ENCODE measurements at regions not wholly inside any gene's neighbourhood (a gene's known extent, or its start where the extent isn't known, plus 50 kb on each side); places are given as distances from the start of the nearest gene placed in this dataset.

DNA sequence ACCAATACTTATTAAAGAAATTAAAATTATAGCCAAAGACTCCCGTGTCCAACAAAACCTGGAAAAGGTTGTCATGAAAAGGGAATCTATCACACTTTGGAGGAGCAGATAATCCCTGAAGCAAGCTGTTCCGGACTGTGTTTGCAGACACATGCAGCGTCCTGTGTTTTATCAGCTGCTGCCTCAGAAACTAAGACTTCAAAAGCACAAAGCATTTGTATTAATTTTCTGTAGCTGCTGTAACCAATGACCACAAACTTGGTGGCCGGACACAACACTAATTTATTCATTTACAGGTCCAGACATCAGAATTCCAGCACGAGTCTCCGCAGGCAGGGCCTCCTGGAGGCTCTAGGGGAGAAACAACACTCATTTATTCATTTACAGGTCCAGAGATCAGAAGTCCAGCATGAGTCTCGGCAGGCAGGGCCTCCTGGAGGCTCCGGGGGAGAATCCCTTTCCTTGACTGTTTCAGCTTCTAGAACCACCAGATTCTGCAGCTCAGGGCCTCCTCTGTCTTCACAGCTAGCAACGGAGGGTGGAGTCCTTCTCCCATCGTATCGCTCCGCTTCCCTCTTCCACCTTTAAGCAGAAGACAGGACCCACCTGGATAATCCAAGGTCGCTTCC is 465.3 kb downstream of the BRD1 start:
- no peak for ATAC-seq
- no peak for TF ChIP-seq OSR1 (CRISPR knock-in tag; IDR thresholded peaks at IDR 0.05)
- TF ChIP-seq ZNF565 (CRISPR knock-in tag; conservative IDR thresholded peaks at IDR 0.05; ENCODE audit: low read depth) = no peak
- TF ChIP-seq ISL1 (CRISPR knock-in tag; IDR thresholded peaks at IDR 0.05) = no peak
- TF ChIP-seq, protein P1, sequence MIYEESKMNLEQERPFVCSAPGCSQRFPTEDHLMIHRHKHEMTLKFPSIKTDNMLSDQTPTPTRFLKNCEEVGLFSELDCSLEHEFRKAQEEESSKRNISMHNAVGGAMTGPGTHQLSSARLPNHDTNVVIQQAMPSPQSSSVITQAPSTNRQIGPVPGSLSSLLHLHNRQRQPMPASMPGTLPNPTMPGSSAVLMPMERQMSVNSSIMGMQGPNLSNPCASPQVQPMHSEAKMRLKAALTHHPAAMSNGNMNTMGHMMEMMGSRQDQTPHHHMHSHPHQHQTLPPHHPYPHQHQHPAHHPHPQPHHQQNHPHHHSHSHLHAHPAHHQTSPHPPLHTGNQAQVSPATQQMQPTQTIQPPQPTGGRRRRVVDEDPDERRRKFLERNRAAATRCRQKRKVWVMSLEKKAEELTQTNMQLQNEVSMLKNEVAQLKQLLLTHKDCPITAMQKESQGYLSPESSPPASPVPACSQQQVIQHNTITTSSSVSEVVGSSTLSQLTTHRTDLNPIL (CRISPR knock-in tag; IDR thresholded peaks at IDR 0.05; ENCODE audit: low read depth) = no peak
- no peak for TF ChIP-seq GLIS3 (CRISPR knock-in tag; IDR thresholded peaks at IDR 0.05)
- TF ChIP-seq, protein P2, sequence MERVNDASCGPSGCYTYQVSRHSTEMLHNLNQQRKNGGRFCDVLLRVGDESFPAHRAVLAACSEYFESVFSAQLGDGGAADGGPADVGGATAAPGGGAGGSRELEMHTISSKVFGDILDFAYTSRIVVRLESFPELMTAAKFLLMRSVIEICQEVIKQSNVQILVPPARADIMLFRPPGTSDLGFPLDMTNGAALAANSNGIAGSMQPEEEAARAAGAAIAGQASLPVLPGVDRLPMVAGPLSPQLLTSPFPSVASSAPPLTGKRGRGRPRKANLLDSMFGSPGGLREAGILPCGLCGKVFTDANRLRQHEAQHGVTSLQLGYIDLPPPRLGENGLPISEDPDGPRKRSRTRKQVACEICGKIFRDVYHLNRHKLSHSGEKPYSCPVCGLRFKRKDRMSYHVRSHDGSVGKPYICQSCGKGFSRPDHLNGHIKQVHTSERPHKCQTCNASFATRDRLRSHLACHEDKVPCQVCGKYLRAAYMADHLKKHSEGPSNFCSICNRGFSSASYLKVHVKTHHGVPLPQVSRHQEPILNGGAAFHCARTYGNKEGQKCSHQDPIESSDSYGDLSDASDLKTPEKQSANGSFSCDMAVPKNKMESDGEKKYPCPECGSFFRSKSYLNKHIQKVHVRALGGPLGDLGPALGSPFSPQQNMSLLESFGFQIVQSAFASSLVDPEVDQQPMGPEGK (CRISPR knock-in tag; IDR thresholded peaks at IDR 0.05; ENCODE audit: borderline replicate concordance) = no peak
- TF ChIP-seq ZC3H10 (CRISPR knock-in tag; IDR thresholded peaks at IDR 0.05) = no peak
- TF ChIP-seq TOX (CRISPR knock-in tag; IDR thresholded peaks at IDR 0.05; ENCODE audit: borderline replicate concordance) = no peak
- no peak for TF ChIP-seq ESRRG (CRISPR knock-in tag; IDR thresholded peaks at IDR 0.05)
- TF ChIP-seq ZFP3 (CRISPR knock-in tag; IDR thresholded peaks at IDR 0.05) = no peak
- no peak for TF ChIP-seq ARNTL (CRISPR knock-in tag; IDR thresholded peaks at IDR 0.05; ENCODE audit: borderline replicate concordance, low read depth)

DNA sequence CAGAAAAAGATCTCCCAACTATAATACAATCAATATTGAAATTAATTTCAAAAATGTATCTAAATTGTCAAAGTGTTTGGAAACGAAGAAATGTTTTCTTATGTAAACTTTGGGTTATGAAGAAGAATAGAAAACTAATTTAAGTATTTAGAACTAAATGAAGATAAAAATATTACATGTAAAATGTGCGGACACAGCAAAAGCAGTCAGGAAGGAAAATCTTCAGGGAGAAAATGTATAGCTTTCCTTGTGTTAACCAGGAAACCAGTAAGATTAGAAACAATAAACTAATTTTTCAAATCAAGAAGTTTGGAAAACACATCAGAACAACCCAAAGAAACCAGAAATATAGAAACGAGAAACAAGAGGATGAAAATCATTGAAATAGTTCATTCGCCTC is 466.5 kb downstream of the BRD1 start:
- no peak for ATAC-seq
- TF ChIP-seq ZC3H10 (CRISPR knock-in tag; IDR thresholded peaks at IDR 0.05) (no peak), ESRRG (CRISPR knock-in tag; IDR thresholded peaks at IDR 0.05) (no peak), TCF4 (CRISPR knock-in tag; IDR thresholded peaks at IDR 0.05; ENCODE audit: borderline replicate concordance) (no peak), ZNF8 (CRISPR knock-in tag; IDR thresholded peaks at IDR 0.05) (no peak), ZFP30 (CRISPR knock-in tag; IDR thresholded peaks at IDR 0.05) (no peak), ISL1 (CRISPR knock-in tag; IDR thresholded peaks at IDR 0.05) (no peak)
- TF ChIP-seq, protein P2 (CRISPR knock-in tag; IDR thresholded peaks at IDR 0.05; ENCODE audit: borderline replicate concordance) = no peak
- TF ChIP-seq, protein P1 (CRISPR knock-in tag; IDR thresholded peaks at IDR 0.05; ENCODE audit: low read depth) = no peak

DNA sequence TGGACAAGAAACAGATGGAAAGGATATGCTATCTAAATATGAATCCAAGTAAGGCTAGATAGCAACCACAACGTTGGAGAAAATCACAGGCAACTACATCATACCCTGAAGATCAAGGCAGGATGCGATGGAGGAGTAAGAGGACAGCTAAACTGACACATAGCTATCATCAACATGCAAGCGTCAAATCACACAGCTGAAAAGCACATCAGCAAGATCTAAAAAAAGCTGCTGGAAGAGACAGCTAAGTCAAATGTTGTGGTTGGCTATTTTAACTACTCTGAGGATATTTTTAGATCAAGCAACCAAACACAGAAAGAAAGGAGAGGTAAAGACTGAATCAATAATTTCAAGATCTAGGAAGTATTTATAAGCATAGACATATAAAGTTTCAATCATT is 466.9 kb downstream of the BRD1 start:
- ATAC-seq = no peak
- TF ChIP-seq ZFP30 (CRISPR knock-in tag; IDR thresholded peaks at IDR 0.05) = no peak
- no peak for TF ChIP-seq GLIS3 (CRISPR knock-in tag; IDR thresholded peaks at IDR 0.05)
- TF ChIP-seq ESRRG (CRISPR knock-in tag; IDR thresholded peaks at IDR 0.05) = no peak
- no peak for TF ChIP-seq BACH2 (CRISPR knock-in tag; IDR thresholded peaks at IDR 0.05; ENCODE audit: borderline replicate concordance)
- TF ChIP-seq PPARA (CRISPR knock-in tag; IDR thresholded peaks at IDR 0.05; ENCODE audit: borderline replicate concordance) = no peak
- no peak for TF ChIP-seq RARB (CRISPR knock-in tag; IDR thresholded peaks at IDR 0.05)
- no peak for TF ChIP-seq ZFP3 (CRISPR knock-in tag; IDR thresholded peaks at IDR 0.05)
- no peak for TF ChIP-seq CSDC2 (CRISPR knock-in tag; IDR thresholded peaks at IDR 0.05)
- TF ChIP-seq, protein P3, sequence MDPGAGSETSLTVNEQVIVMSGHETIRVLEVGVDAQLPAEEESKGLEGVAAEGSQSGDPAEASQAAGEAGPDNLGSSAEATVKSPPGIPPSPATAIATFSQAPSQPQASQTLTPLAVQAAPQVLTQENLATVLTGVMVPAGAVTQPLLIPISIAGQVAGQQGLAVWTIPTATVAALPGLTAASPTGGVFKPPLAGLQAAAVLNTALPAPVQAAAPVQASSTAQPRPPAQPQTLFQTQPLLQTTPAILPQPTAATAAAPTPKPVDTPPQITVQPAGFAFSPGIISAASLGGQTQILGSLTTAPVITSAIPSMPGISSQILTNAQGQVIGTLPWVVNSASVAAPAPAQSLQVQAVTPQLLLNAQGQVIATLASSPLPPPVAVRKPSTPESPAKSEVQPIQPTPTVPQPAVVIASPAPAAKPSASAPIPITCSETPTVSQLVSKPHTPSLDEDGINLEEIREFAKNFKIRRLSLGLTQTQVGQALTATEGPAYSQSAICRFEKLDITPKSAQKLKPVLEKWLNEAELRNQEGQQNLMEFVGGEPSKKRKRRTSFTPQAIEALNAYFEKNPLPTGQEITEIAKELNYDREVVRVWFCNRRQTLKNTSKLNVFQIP (CRISPR knock-in tag; IDR thresholded peaks at IDR 0.05; ENCODE audit: borderline replicate concordance, low read depth) = no peak
- TF ChIP-seq, protein P4, sequence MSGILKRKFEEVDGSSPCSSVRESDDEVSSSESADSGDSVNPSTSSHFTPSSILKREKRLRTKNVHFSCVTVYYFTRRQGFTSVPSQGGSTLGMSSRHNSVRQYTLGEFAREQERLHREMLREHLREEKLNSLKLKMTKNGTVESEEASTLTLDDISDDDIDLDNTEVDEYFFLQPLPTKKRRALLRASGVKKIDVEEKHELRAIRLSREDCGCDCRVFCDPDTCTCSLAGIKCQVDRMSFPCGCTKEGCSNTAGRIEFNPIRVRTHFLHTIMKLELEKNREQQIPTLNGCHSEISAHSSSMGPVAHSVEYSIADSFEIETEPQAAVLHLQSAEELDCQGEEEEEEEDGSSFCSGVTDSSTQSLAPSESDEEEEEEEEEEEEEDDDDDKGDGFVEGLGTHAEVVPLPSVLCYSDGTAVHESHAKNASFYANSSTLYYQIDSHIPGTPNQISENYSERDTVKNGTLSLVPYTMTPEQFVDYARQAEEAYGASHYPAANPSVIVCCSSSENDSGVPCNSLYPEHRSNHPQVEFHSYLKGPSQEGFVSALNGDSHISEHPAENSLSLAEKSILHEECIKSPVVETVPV (CRISPR knock-in tag; IDR thresholded peaks at IDR 0.05) = no peak
- TF ChIP-seq, protein P5, sequence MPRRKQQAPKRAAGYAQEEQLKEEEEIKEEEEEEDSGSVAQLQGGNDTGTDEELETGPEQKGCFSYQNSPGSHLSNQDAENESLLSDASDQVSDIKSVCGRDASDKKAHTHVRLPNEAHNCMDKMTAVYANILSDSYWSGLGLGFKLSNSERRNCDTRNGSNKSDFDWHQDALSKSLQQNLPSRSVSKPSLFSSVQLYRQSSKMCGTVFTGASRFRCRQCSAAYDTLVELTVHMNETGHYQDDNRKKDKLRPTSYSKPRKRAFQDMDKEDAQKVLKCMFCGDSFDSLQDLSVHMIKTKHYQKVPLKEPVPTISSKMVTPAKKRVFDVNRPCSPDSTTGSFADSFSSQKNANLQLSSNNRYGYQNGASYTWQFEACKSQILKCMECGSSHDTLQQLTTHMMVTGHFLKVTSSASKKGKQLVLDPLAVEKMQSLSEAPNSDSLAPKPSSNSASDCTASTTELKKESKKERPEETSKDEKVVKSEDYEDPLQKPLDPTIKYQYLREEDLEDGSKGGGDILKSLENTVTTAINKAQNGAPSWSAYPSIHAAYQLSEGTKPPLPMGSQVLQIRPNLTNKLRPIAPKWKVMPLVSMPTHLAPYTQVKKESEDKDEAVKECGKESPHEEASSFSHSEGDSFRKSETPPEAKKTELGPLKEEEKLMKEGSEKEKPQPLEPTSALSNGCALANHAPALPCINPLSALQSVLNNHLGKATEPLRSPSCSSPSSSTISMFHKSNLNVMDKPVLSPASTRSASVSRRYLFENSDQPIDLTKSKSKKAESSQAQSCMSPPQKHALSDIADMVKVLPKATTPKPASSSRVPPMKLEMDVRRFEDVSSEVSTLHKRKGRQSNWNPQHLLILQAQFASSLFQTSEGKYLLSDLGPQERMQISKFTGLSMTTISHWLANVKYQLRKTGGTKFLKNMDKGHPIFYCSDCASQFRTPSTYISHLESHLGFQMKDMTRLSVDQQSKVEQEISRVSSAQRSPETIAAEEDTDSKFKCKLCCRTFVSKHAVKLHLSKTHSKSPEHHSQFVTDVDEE (CRISPR knock-in tag; IDR thresholded peaks at IDR 0.05) = no peak
- TF ChIP-seq ZNF565 (CRISPR knock-in tag; conservative IDR thresholded peaks at IDR 0.05; ENCODE audit: low read depth) = no peak
- TF ChIP-seq OSR1 (CRISPR knock-in tag; IDR thresholded peaks at IDR 0.05) = no peak
- no peak for TF ChIP-seq ZNF70 (CRISPR knock-in tag; IDR thresholded peaks at IDR 0.05)
- TF ChIP-seq ISL1 (CRISPR knock-in tag; IDR thresholded peaks at IDR 0.05) = no peak
- TF ChIP-seq ZC3H10 (CRISPR knock-in tag; IDR thresholded peaks at IDR 0.05) = no peak
- no peak for TF ChIP-seq TOX (CRISPR knock-in tag; IDR thresholded peaks at IDR 0.05; ENCODE audit: borderline replicate concordance)
- TF ChIP-seq, protein P2 (CRISPR knock-in tag; IDR thresholded peaks at IDR 0.05; ENCODE audit: borderline replicate concordance) = no peak

Data from SK-N-SH treated with all-trans-retinoic acid at 6 μM for 48 hours (cell line).